ENCODE measurements at regions not wholly inside any gene's neighbourhood (a gene's known extent, or its start where the extent isn't known, plus 50 kb on each side); places are given as distances from the start of the nearest gene placed in this dataset.

GRCh38 chr16:17568239-17568638 lies 97.5 kb upstream of the XYLT1 start:
- TF ChIP-seq POLR2AphosphoS5 (IDR thresholded peaks at IDR 0.05; ENCODE audit: borderline replicate concordance, low read depth, low read length) (no peak), EZH2 (IDR thresholded peaks at IDR 0.05) (no peak)

Data from SK-N-MC (cell line).